ENCODE measurements at regions not wholly inside any gene's neighbourhood (a gene's known extent, or its start where the extent isn't known, plus 50 kb on each side); places are given as distances from the start of the nearest gene placed in this dataset.

- ATAC-seq (no peak), DNase-seq (no peak)
- 83 to 86% methylated on average over 3 of the region's 3 CpGs for WGBS, 2 donors
- Histone ChIP-seq H3K4me3 (no peak overlapping the region), H3K27ac (no peak overlapping the region), H3K9me3 (peaks cover 0 to 23% (median 0%) of the 10 kb centered on the region in 11 donors), H3K4me1 (peaks cover 0 to 5% (median 0%) of the 10 kb centered on the region in 9 donors), H3K36me3 (no peaks in the 10 kb centered on the region), H3K27me3 (no peaks in the 10 kb centered on the region)
- no peak for TF ChIP-seq CTCF (IDR thresholded peaks at IDR 0.05)
- intact Hi-C loops (cut with DNase I): no loop called here
Observed at GRCh38 chr5:17357504-17357903, 140.1 kb downstream of the BASP1 start.

DNA sequence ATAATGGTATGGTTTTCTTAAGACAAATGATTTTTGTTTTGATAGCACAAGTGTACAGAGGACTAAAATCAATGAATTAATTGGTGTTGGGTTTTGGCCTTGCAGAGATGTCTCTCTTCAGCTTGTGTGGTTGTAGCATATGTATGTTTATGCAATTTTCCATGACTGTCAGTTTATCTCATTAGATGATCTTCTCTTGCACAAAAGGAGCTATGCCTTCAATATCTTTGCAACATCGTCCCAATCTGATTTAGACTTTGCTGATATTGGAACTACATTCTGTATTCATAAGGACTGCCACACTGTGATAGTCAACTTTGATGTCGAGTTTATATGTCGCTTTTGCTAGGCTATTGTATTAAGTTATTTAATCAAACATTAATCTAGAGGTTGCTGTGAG is 140.0 kb upstream of the TAF11L2 start:
- H3K27me3 ChIP-seq: no peaks in the 10 kb centered on the region
- no peak overlapping the region for H3K27ac ChIP-seq
- peaks cover 0 to 23% (median 0%) of the 10 kb centered on the region in 11 donors for H3K9me3 ChIP-seq
- ATAC-seq: no peak
- 90 to 97% methylated on average over 3 of the region's 3 CpGs for WGBS, 2 donors
- peaks cover 0 to 5% (median 0%) of the 10 kb centered on the region in 9 donors for H3K4me1 ChIP-seq
- no peak for TF ChIP-seq CTCF (IDR thresholded peaks at IDR 0.05)
- no peak for DNase-seq
- no peaks in the 10 kb centered on the region for H3K36me3 ChIP-seq
- intact Hi-C loops (cut with DNase I): no loop called here
- no peak overlapping the region for H3K4me3 ChIP-seq

DNA sequence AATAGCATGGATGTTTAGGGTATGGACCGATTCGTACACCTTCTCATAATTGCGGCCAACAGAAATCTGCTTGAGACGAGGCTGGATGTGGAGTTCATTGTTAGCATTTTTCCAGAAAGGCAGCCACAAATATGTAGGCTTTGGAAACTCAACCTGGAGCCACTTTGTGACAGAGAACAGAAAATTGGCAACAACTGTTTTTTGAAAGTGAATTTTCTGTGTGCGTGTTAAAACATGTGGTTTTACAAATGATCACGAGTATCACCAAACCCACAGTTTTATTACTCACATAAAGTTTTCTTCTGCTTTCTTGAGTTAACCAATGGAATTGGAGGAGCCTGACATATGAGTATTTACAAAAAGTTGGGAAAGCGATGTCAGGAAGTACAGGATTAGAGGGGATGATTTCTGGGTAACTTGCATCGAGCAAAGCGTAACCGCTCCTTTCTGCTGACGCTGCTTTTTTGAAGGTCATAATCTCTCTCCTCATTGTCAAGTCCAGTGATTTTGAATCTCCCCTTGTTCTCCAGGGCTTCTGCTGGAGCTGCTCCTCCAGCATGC is 138.5 kb upstream of the TAF11L2 start:
- Histone ChIP-seq H3K4me1 (peaks cover 0 to 5% (median 0%) of the 10 kb centered on the region in 9 donors), H3K27ac (peak overlapping the region in 1 of 10 donors; percentile 26), H3K4me3 (no peak overlapping the region), H3K9me3 (peaks cover 0 to 23% (median 0%) of the 10 kb centered on the region in 11 donors), H3K27me3 (no peaks in the 10 kb centered on the region), H3K36me3 (no peaks in the 10 kb centered on the region)
- intact Hi-C loops (cut with DNase I): no loop called here
- peak in 2 of 8 donors; percentile 17 to 42 for ATAC-seq
- WGBS, 2 donors: 79 to 80% methylated on average over 11 of the region's 11 CpGs
- TF ChIP-seq CTCF (IDR thresholded peaks at IDR 0.05): no peak
- no peak for DNase-seq

- Histone ChIP-seq H3K4me3 (no peak overlapping the region), H3K27me3 (no peaks in the 10 kb centered on the region), H3K36me3 (no peaks in the 10 kb centered on the region), H3K9me3 (peaks cover 0 to 16% (median 0%) of the 10 kb centered on the region in 11 donors), H3K27ac (no peak overlapping the region), H3K4me1 (peaks cover 0 to 5% (median 0%) of the 10 kb centered on the region in 9 donors)
- DNase-seq: no peak
- TF ChIP-seq CTCF (IDR thresholded peaks at IDR 0.05): no peak
- ATAC-seq: no peak
- 90% methylated on average over 6 of the region's 6 CpGs for WGBS, 2 donors
- intact Hi-C loops (cut with DNase I): no loop called here
Observed at GRCh38 chr5:17360879-17361278, 137.2 kb upstream of the TAF11L2 start.
